ENCODE measurements at regions not wholly inside any gene's neighbourhood (a gene's known extent, or its start where the extent isn't known, plus 50 kb on each side); places are given as distances from the start of the nearest gene placed in this dataset.

DNA sequence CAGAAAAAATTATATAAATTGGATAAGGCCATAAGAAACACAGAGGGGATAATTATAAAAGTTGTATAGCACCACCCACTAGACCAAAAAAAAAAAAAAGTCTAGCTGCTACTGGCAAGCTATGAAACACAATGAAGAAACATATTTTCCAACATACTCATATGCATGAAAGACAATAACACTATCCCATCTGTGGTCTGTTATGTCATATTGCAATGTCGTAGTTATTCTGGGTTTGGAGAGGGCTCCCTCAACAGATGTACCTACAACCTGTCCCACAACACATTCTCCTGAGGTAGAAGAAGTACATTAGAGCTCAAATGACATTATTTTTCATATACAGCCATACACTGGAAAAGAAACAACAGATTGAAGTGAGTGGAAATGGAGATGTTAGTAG is 517.6 kb upstream of the ADGRL4 start:
- POLR2A ChIA-PET: interaction anchor here (0.7 to 2.7 kb wide), 6 partner anchors 8 to 334 kb away, joined by 3 to 13 read pairs (median 3); no protein-coding TSS in a partner anchor
- no peaks in the 10 kb centered on the region for H4K20me1 ChIP-seq (ENCODE audit: insufficient read depth, low read length)
- H3K4me3 ChIP-seq (ENCODE audit: low read depth, low read length, poor library complexity, severe bottlenecking): no peak overlapping the region
- H3K27ac ChIP-seq (ENCODE audit: low read depth, low read length, poor library complexity, severe bottlenecking): no peak overlapping the region
- no peak overlapping the region for H3K4me2 ChIP-seq (ENCODE audit: low read length)
- no TSS peak for BruUV-seq (replicated peaks)
- H3K9me3 ChIP-seq (ENCODE audit: low read length): peaks cover 33% of the 10 kb centered on the region; the same call in 1 of the 2 replicates
- DNase-seq (ENCODE audit: low spot score): no peak
- intact Hi-C loops (cut with micrococcal nuclease; ENCODE audit: unreplicated experiment): no loop called here
- peaks cover 26% of the 10 kb centered on the region for H3K36me3 ChIP-seq (ENCODE audit: insufficient read depth, low read length)
- CTCF ChIA-PET (ENCODE audit: unreplicated experiment): no interaction called here
- H3K79me2 ChIP-seq (ENCODE audit: insufficient read depth, low read depth, low read length): no peaks in the 10 kb centered on the region
- no peaks in the 10 kb centered on the region for H3K9me2 ChIP-seq (ENCODE audit: insufficient read depth, low read length)
- TF ChIP-seq, protein P1, sequence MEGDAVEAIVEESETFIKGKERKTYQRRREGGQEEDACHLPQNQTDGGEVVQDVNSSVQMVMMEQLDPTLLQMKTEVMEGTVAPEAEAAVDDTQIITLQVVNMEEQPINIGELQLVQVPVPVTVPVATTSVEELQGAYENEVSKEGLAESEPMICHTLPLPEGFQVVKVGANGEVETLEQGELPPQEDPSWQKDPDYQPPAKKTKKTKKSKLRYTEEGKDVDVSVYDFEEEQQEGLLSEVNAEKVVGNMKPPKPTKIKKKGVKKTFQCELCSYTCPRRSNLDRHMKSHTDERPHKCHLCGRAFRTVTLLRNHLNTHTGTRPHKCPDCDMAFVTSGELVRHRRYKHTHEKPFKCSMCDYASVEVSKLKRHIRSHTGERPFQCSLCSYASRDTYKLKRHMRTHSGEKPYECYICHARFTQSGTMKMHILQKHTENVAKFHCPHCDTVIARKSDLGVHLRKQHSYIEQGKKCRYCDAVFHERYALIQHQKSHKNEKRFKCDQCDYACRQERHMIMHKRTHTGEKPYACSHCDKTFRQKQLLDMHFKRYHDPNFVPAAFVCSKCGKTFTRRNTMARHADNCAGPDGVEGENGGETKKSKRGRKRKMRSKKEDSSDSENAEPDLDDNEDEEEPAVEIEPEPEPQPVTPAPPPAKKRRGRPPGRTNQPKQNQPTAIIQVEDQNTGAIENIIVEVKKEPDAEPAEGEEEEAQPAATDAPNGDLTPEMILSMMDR (conservative IDR thresholded peaks at IDR 0.05; ENCODE audit: low read length): no peak
- TF ChIP-seq EZH2phosphoT487 (IDR thresholded peaks at IDR 0.05; ENCODE audit: borderline replicate concordance, low read depth, low read length): no peak
- no peak overlapping the region for H2AFZ ChIP-seq (ENCODE audit: low read length)
- peaks cover 23% of the 10 kb centered on the region for H3K4me1 ChIP-seq (ENCODE audit: insufficient read depth, low read length, poor library complexity, severe bottlenecking)

DNA sequence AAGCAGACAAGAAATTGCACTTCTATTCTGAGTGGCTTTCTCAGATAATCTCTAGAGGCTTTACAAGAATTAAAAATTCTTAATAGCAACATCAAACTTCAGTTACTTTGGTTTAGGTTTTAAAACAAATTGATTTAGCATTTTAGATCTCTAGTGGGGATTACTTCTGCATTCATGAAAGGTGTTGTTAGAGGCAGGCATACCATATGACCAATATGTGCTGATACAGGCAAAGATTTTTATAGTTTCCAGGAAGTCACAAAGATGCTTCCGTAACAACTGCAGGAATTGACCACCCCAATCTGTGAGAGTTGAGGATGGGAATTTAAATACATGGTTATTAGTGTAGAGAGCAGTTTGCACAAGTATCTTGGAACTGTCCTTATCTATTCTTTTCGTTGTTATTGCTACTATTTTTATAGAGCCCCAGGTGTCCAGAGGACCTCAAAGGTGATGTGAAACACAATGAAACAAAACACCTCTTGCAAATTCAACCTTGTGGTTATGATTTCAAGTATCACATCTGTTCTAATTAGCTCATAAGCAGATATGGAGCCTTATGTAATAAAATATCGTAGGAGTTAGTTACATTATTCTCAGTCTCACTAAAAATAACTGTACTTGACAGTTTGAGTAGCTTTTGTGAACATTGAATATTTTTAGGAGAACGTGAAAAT is 512.7 kb upstream of the ADGRL4 start:
- peak overlapping the region; percentile 68; the same call in 1 of the 2 replicates for H2AFZ ChIP-seq (ENCODE audit: low read length)
- H3K79me2 ChIP-seq (ENCODE audit: insufficient read depth, low read depth, low read length): no peaks in the 10 kb centered on the region
- no peaks in the 10 kb centered on the region for H3K9me2 ChIP-seq (ENCODE audit: insufficient read depth, low read length)
- TF ChIP-seq, protein P1 (conservative IDR thresholded peaks at IDR 0.05; ENCODE audit: low read length): no peak
- no peak for TF ChIP-seq EZH2phosphoT487 (IDR thresholded peaks at IDR 0.05; ENCODE audit: borderline replicate concordance, low read depth, low read length)
- H3K4me1 ChIP-seq (ENCODE audit: insufficient read depth, low read length, poor library complexity, severe bottlenecking): peaks cover 42% of the 10 kb centered on the region
- peak overlapping the region; percentile 57 for H3K4me2 ChIP-seq (ENCODE audit: low read length)
- intact Hi-C loops (cut with micrococcal nuclease; ENCODE audit: unreplicated experiment): loop anchor here (2.0 kb wide), 1 partner anchor 46 kb away; no protein-coding TSS in a partner anchor
- H3K36me3 ChIP-seq (ENCODE audit: insufficient read depth, low read length): peaks cover 33% of the 10 kb centered on the region
- DNase-seq (ENCODE audit: low spot score): peak; percentile 91
- no peaks in the 10 kb centered on the region for H4K20me1 ChIP-seq (ENCODE audit: insufficient read depth, low read length)
- peak overlapping the region; percentile 33 for H3K4me3 ChIP-seq (ENCODE audit: low read depth, low read length, poor library complexity, severe bottlenecking)
- H3K9me3 ChIP-seq (ENCODE audit: low read length): peaks cover 49% of the 10 kb centered on the region; the same call in 1 of the 2 replicates
- TSS peak; percentile 96 for BruUV-seq (replicated peaks)
- ChIA-PET CTCF (ENCODE audit: unreplicated experiment) (interaction anchor here (1.5 kb wide), 1 partner anchor 103 kb away, joined by 4 read pairs; no protein-coding TSS in a partner anchor), POLR2A (interaction anchor here (0.7 to 2.0 kb wide), 8 partner anchors 7 to 343 kb away, joined by 3 to 8 read pairs (median 4); no protein-coding TSS in a partner anchor)
- H3K27ac ChIP-seq (ENCODE audit: low read depth, low read length, poor library complexity, severe bottlenecking): peak overlapping the region; percentile 97
